K562 (cell line): ENCODE measurements at regions not wholly inside any gene's neighbourhood (a gene's known extent, or its start where the extent isn't known, plus 50 kb on each side); places are given as distances from the start of the nearest gene placed in this dataset.

Experiments
- ATAC-seq: fragments of 200-7000 bp; cut with Tn5 transposase; 3 replicates; pipeline ENCODE4 v1.9.1; 2020; ENCODE audit warnings: moderate library complexity
- BruUV-seq: library from RNA; stranded (reverse); fragments of 400-500 nt; replicated peaks from 2 replicates; lab custom pipeline; 2021; lab: Mats Ljungman, UMichigan
- CTCF ChIA-PET: fragments of 300-600 bp; formaldehyde crosslinking; extraction: SDS; loops from one replicate; lab custom pipeline; 2021; ENCODE audit warnings: low intra/inter-chr PET ratio; lab: Yijun Ruan, JAX
- POLR2A ChIA-PET: fragments of 300-600, 350-650 bp; sonication (Branson Sonifier 250); formaldehyde crosslinking; extraction: SDS; loops from one replicate; lab custom pipeline; 2021; ENCODE audit warnings: antibody characterized with exemption, inconsistent platforms; lab: Yijun Ruan, JAX
- DNase-seq, 4 experiments: peaks; one replicate each; pipeline versions ENCODE4 v3.0.0 to v3.0.0-alpha.2; 2011 to 2018; ENCODE audit warnings: low spot score in 3 of 4, mixed read lengths in 3 of 4; ENCODE audit errors: extremely low read depth in 1 of 4
- FAIRE-seq: peaks from 2 replicates; lab custom pipeline; 2011; peaks lifted over from hg19 to GRCh38; lab: Jason Lieb, UNC
- H2AFZ ChIP-seq: 2 replicates; pipeline ENCODE4 v1.6.0; 2011; ENCODE audit warnings: low read depth, low read length, control low read depth, inconsistent platforms
- H3K27ac ChIP-seq: fragments of 200-600 bp; 3 replicates; pipeline ENCODE4 v1.8.0; 2011; ENCODE audit warnings: low read depth, mild to moderate bottlenecking, control low read depth, inconsistent platforms, low read length, moderate library complexity, mixed read lengths; ENCODE audit errors: extremely low read depth
- H3K27me3 ChIP-seq, 2 experiments: fragments of 300-600 bp in 1 of 2; 2 replicates in 1 of 2; 3 replicates in 1 of 2; pipeline versions ENCODE4 v1.6.0 to v1.8.0; 2011; ENCODE audit warnings: inconsistent platforms in 2 of 2, low read length in 2 of 2, mild to moderate bottlenecking in 1 of 2, mixed read lengths in 1 of 2, moderate library complexity in 1 of 2; ENCODE audit not compliant: control insufficient read depth in 2 of 2, insufficient read depth in 2 of 2
- H3K36me3 ChIP-seq: fragments of 300-600 bp; 3 replicates; pipeline ENCODE4 v1.8.0; 2011; ENCODE audit warnings: mild to moderate bottlenecking, low read length, inconsistent platforms; ENCODE audit not compliant: control insufficient read depth, insufficient read depth
- H3K4me1 ChIP-seq, 2 experiments: fragments of 200-600 bp in 1 of 2; replicated peaks in 1 of 2; 2 replicates in 1 of 2; 3 replicates in 1 of 2; pipeline versions ENCODE4 v1.5.1 to v1.8.0; 2011; ENCODE audit warnings: inconsistent platforms in 2 of 2, low read length in 2 of 2, mild to moderate bottlenecking in 1 of 2, mixed read lengths in 1 of 2, moderate library complexity in 1 of 2; ENCODE audit not compliant: control insufficient read depth in 2 of 2, insufficient read depth in 2 of 2
- H3K4me2 ChIP-seq: 2 replicates; pipeline ENCODE4 v1.6.1; 2011; ENCODE audit warnings: low read length, control low read depth, inconsistent platforms, mixed read lengths; ENCODE audit not compliant: insufficient read depth
- H3K4me3 ChIP-seq: fragments of 200-600 bp; sonication (generic), shearing (Covaris generic); 2 replicates; pipeline ENCODE4 v1.5.1; 2016; ENCODE audit warnings: control low read depth, inconsistent platforms
- H3K79me2 ChIP-seq: fragments of 200-600 bp; 3 replicates; pipeline ENCODE4 v1.8.0; 2011; ENCODE audit warnings: low read length, inconsistent platforms; ENCODE audit not compliant: control insufficient read depth, insufficient read depth
- H3K9ac ChIP-seq, 2 experiments: 2 replicates each; pipeline versions ENCODE4 v1.6.0 to v1.6.1; 2011; ENCODE audit warnings: low read depth in 2 of 2, low read length in 2 of 2, control low read depth in 1 of 2, inconsistent platforms in 1 of 2, mild to moderate bottlenecking in 1 of 2, mixed read lengths in 1 of 2; ENCODE audit not compliant: insufficient read depth in 1 of 2
- H3K9me1 ChIP-seq: one replicate; pipeline ENCODE4 v1.6.0; 2011; ENCODE audit warnings: inconsistent platforms, mild to moderate bottlenecking, low read length, moderate library complexity; ENCODE audit not compliant: control insufficient read depth, insufficient read depth
- H3K9me3 ChIP-seq: replicated peaks from 2 replicates; pipeline ENCODE4 v1.5.1; 2011; ENCODE audit warnings: low read depth, low read length, inconsistent platforms; ENCODE audit not compliant: control insufficient read depth, insufficient read depth
- H4K20me1 ChIP-seq: replicated peaks from 2 replicates; pipeline ENCODE4 v1.6.1; 2011; ENCODE audit warnings: low read length, inconsistent platforms, mixed read lengths; ENCODE audit not compliant: control insufficient read depth, insufficient read depth
- ETS2 ChIP-seq: IDR thresholded peaks from 2 replicates; pipeline ENCODE4 v1.6.1; 2016; ENCODE audit warnings: borderline replicate concordance, missing genetic modification characterization, mild to moderate bottlenecking, moderate library complexity, missing compliant biosample characterization; ENCODE audit not compliant: poor library complexity, severe bottlenecking
- HSF4 ChIP-seq: fragments of 250-450 bp; sonication (Bioruptor Pico); IDR thresholded peaks from 2 replicates; pipeline ENCODE4 v2.1.2; 2022; ENCODE audit warnings: mild to moderate bottlenecking, moderate library complexity, borderline replicate concordance
- ILK ChIP-seq: fragments of 450-650 bp; IDR thresholded peaks from 2 replicates; pipeline ENCODE4 v1.6.1; 2016; ENCODE audit warnings: missing genetic modification characterization, low read depth, mild to moderate bottlenecking, missing compliant biosample characterization, moderate library complexity, borderline replicate concordance
- KHSRP ChIP-seq: fragments of 450-650 bp; IDR thresholded peaks from 2 replicates; pipeline ENCODE4 v1.6.1; 2017
- POLR2B ChIP-seq: fragments of 450-650 bp; IDR thresholded peaks from 2 replicates; pipeline ENCODE4 v1.6.1; 2018; ENCODE audit warnings: low read depth; ENCODE audit not compliant: partially characterized antibody
- RBM15 ChIP-seq: fragments of 200-400 bp; formaldehyde crosslinking; IDR thresholded peaks from 2 replicates; pipeline ENCODE4 v1.6.1; 2018; ENCODE audit warnings: mild to moderate bottlenecking, low read length, moderate library complexity; ENCODE audit not compliant: insufficient read depth
- SAFB ChIP-seq: fragments of 200-400 bp; formaldehyde crosslinking; IDR thresholded peaks from 2 replicates; pipeline ENCODE4 v1.6.1; 2017; ENCODE audit warnings: low read depth, low read length, borderline replicate concordance
- ZBTB33 ChIP-seq: sonication (generic); formaldehyde crosslinking; IDR thresholded peaks from 2 replicates; pipeline ENCODE4 v1.8.1; 2023; ENCODE audit warnings: mild to moderate bottlenecking, missing genetic modification reagents
- ZNF140 ChIP-seq: fragments of 250-450 bp; sonication (Bioruptor Pico); IDR thresholded peaks from 2 replicates; pipeline ENCODE4 v1.8.0; 2021; ENCODE audit warnings: moderate library complexity, mild to moderate bottlenecking, inconsistent platforms
- ZNF445 ChIP-seq: fragments of 250-450 bp; sonication (Bioruptor Pico); IDR thresholded peaks from 2 replicates; pipeline ENCODE4 v1.4.0; 2020; ENCODE audit warnings: low read depth, mild to moderate bottlenecking, moderate library complexity
- ZNF695 ChIP-seq: fragments of 450-650 bp; formaldehyde crosslinking; IDR thresholded peaks from 2 replicates; pipeline ENCODE4 v1.4.0; 2020; ENCODE audit warnings: mild to moderate bottlenecking, moderate library complexity
- ZNF717 ChIP-seq: fragments of 250-450 bp; sonication (Bioruptor Pico); IDR thresholded peaks from 2 replicates; pipeline ENCODE4 v1.5.0; 2021
- WGBS: fragments of 100-300 bp; shearing (Covaris generic); methylation state at CpG from one replicate; pipeline ENCODE4 v1.1.6; 2016; ENCODE audit warnings: low coverage, mixed read lengths; ENCODE audit not compliant: insufficient coverage; ENCODE audit errors: missing lambda C conversion rate; 5-methylcytosine and 5-hydroxymethylcytosine counted together
- in situ Hi-C: fragments of 300-500 bp; cut with MboI; formaldehyde crosslinking; loops from 4 replicates; pipeline ENCODE4 v1.15.0; 2018; ENCODE audit warnings: inconsistent platforms, mixed read lengths
- intact Hi-C: fragments of 100-400 bp; cut with micrococcal nuclease; formaldehyde crosslinking; loops from 2 replicates; pipeline ENCODE4 v1.14.2; 2022
- TF ChIP-seq, protein P1 (sequence below): fragments of 250-450 bp; sonication (Bioruptor Pico); IDR thresholded peaks from 2 replicates; pipeline ENCODE4 v1.5.0; 2020; ENCODE audit warnings: mild to moderate bottlenecking, borderline replicate concordance
- TF ChIP-seq, protein P2 (sequence below): fragments of 450-650 bp; formaldehyde crosslinking; IDR thresholded peaks from 2 replicates; pipeline ENCODE4 v1.4.0; 2022; ENCODE audit warnings: mild to moderate bottlenecking, moderate library complexity

DNA sequence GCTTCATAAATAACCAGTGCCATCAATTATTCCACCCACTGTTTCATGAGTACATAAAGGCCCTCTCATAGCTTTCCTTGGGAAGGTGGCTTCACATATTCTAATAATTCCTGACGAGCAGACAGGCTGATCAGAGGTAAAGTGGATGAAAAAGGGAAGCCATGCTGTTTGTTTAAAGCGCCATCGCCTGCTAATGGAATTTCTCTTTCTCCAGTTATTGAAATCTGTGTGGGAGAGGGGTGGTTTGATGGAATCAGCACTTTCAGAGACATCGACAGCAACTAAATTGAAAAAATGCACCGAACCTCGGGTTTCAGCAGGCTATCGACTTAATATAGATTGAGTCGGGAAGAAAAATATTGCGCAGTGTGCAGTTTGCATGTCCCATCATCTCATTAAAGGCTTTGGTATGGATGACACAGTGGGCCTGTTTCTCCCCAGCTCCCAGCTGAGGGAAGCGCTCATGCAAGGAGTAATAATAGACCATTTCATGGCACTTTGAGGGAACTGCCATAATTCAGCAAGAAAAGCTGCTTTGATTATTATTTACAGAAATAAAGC is 472.1 kb downstream of the RBFOX1 start:
- Histone ChIP-seq H3K36me3 (no peaks in the 10 kb centered on the region), H3K4me3 (no peak overlapping the region), H3K4me2 (no peak overlapping the region), H2AFZ (no peak overlapping the region), H3K4me1 (no peaks in the 10 kb centered on the region), H3K9ac (no peak overlapping the region), H3K9me3 (no peaks in the 10 kb centered on the region), H3K79me2 (no peaks in the 10 kb centered on the region), H3K27me3 (no peaks in the 10 kb centered on the region), H3K9me1 (no peaks in the 10 kb centered on the region), H4K20me1 (no peaks in the 10 kb centered on the region), H3K27ac (no peak overlapping the region)
- WGBS, result 55% methylated on average over 10 of the region's 10 CpGs
- DNase-seq, result no peak
- POLR2A ChIA-PET, result interaction anchor here (1.3 kb wide), 1 partner anchor 10 kb away, joined by 4 read pairs; no protein-coding TSS in a partner anchor
- CTCF ChIA-PET, result no interaction called here
- no peak for FAIRE-seq
- BruUV-seq, result no TSS peak
- TF ChIP-seq HSF4 (CRISPR knock-in tag), result no peak
- no peak for TF ChIP-seq ZNF445
- no peak for TF ChIP-seq ZBTB33 (CRISPR knock-in tag)
- TF ChIP-seq RBM15, result no peak
- no peak for TF ChIP-seq ZNF695 (CRISPR knock-in tag)
- TF ChIP-seq, protein P1, sequence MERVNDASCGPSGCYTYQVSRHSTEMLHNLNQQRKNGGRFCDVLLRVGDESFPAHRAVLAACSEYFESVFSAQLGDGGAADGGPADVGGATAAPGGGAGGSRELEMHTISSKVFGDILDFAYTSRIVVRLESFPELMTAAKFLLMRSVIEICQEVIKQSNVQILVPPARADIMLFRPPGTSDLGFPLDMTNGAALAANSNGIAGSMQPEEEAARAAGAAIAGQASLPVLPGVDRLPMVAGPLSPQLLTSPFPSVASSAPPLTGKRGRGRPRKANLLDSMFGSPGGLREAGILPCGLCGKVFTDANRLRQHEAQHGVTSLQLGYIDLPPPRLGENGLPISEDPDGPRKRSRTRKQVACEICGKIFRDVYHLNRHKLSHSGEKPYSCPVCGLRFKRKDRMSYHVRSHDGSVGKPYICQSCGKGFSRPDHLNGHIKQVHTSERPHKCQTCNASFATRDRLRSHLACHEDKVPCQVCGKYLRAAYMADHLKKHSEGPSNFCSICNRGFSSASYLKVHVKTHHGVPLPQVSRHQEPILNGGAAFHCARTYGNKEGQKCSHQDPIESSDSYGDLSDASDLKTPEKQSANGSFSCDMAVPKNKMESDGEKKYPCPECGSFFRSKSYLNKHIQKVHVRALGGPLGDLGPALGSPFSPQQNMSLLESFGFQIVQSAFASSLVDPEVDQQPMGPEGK, result no peak
- no peak for TF ChIP-seq ILK
- TF ChIP-seq, protein P2, sequence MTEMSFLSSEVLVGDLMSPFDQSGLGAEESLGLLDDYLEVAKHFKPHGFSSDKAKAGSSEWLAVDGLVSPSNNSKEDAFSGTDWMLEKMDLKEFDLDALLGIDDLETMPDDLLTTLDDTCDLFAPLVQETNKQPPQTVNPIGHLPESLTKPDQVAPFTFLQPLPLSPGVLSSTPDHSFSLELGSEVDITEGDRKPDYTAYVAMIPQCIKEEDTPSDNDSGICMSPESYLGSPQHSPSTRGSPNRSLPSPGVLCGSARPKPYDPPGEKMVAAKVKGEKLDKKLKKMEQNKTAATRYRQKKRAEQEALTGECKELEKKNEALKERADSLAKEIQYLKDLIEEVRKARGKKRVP (CRISPR knock-in tag), result no peak
- TF ChIP-seq SAFB, result no peak
- TF ChIP-seq KHSRP, result no peak
- TF ChIP-seq ETS2 (tag), result no peak
- no peak for TF ChIP-seq POLR2B
- no peak for TF ChIP-seq ZNF140 (CRISPR knock-in tag)
- TF ChIP-seq ZNF717, result no peak
- in situ Hi-C loops (no loop called here), intact Hi-C loops (no loop called here)
- no peak for ATAC-seq
